ENCODE measurements at regions not wholly inside any gene's neighbourhood (a gene's known extent, or its start where the extent isn't known, plus 50 kb on each side); places are given as distances from the start of the nearest gene placed in this dataset.

DNA sequence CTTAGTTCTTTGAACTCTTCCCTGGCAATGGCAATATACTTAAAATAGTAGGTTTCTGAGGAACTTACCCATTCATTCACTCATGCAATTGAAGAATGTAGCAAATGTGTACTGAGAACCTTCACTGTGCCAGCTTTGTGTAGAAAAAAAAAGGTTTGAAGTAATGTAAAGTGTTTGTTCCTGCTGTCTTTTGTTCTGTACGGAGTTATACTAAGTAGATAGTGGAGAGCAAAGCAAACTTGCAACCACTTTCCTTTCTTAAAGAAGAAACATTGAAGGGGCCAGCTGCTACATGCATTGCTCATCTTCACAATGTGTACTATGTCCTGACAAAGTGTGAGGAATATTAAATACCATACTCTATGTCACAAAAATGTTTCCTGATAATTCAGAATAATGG is 68.9 kb upstream of the FREM2 start:
- H3K4me1 ChIP-seq = no peaks in the 10 kb centered on the region
- H3K36me3 ChIP-seq = no peaks in the 10 kb centered on the region
- DNase-seq (peak in 1 of 4 donors; percentile 9), ATAC-seq (peak; percentile 77)
- intact Hi-C loops (cut with DNase I) = no loop called here
- no peak overlapping the region for H3K27ac ChIP-seq
- TF ChIP-seq CTCF (IDR thresholded peaks at IDR 0.05) = no peak
- no peaks in the 10 kb centered on the region for H3K27me3 ChIP-seq
- H3K4me3 ChIP-seq = no peak overlapping the region
- H3K9me3 ChIP-seq = no peaks in the 10 kb centered on the region

- Histone ChIP-seq H3K27ac (no peak overlapping the region), H3K27me3 (no peaks in the 10 kb centered on the region), H3K9me3 (no peaks in the 10 kb centered on the region), H3K4me3 (no peak overlapping the region), H3K36me3 (no peaks in the 10 kb centered on the region), H3K4me1 (no peaks in the 10 kb centered on the region)
- ATAC-seq = no peak
- intact Hi-C loops (cut with DNase I) = no loop called here
- DNase-seq = no peak
- TF ChIP-seq CTCF (IDR thresholded peaks at IDR 0.05) = no peak
Observed at GRCh38 chr13:38618336-38618735, 68.5 kb upstream of the FREM2 start.

GRCh38 chr13:38618881-38619280 is 68.0 kb upstream of the FREM2 start:
- Histone ChIP-seq H3K9me3 (no peaks in the 10 kb centered on the region), H3K4me3 (no peak overlapping the region), H3K27me3 (no peaks in the 10 kb centered on the region), H3K27ac (no peak overlapping the region), H3K4me1 (no peaks in the 10 kb centered on the region), H3K36me3 (no peaks in the 10 kb centered on the region)
- TF ChIP-seq CTCF (IDR thresholded peaks at IDR 0.05) = no peak
- ATAC-seq = no peak
- DNase-seq = peak in 1 of 4 donors; percentile 38
- intact Hi-C loops (cut with DNase I) = no loop called here

DNA sequence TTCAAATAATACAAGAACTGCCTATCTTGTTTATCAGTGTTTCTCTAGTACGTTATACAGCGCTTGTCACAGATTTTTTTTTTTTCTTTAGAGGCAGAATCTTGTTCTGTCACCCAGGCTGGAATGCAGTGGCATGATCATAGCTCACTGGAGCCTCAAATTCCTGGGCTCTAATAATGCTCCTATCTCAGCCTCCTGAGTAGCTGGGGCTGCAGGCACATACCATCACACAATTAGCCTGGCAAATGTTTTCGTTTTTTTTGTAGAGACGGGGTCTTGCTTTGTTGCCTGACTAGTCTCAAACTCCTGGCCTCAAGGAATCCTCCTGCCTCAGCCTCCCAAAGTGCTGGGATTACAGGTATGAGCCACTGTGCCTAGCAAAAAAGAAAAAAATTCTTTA is 66.0 kb upstream of the FREM2 start:
- DNase-seq (no peak), ATAC-seq (no peak)
- intact Hi-C loops (cut with DNase I) = no loop called here
- Histone ChIP-seq H3K4me1 (no peaks in the 10 kb centered on the region), H3K27me3 (no peaks in the 10 kb centered on the region), H3K4me3 (no peak overlapping the region), H3K27ac (no peak overlapping the region), H3K36me3 (no peaks in the 10 kb centered on the region), H3K9me3 (no peaks in the 10 kb centered on the region)
- no peak for TF ChIP-seq CTCF (IDR thresholded peaks at IDR 0.05)

DNA sequence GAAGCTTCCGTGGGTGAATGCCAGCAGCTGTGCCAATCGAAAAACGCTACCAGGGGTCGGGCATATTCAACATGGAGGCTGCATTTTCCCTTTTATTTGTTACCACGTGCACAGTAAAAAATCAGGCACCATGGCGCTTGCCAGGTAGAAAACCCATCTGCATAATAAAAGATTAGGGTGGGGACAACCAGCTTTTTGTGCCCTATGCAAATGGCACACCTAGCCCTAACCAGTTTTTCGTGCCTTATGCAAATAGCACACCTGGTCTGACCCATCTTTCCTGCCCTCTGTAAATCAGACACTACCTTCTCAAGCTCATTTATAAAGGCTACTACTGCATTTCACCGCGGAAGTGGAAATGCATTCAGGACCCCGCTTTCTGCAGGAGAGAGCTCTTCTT is 62.1 kb upstream of the FREM2 start:
- intact Hi-C loops (cut with DNase I) = no loop called here
- TF ChIP-seq CTCF (IDR thresholded peaks at IDR 0.05) = no peak
- H3K27me3 ChIP-seq = no peaks in the 10 kb centered on the region
- H3K4me1 ChIP-seq = no peaks in the 10 kb centered on the region
- H3K4me3 ChIP-seq = no peak overlapping the region
- no peak overlapping the region for H3K27ac ChIP-seq
- no peaks in the 10 kb centered on the region for H3K36me3 ChIP-seq
- DNase-seq = no peak
- no peaks in the 10 kb centered on the region for H3K9me3 ChIP-seq
- ATAC-seq = no peak

Data from left lung (tissue), 4 donors.